ENCODE measurements at regions not wholly inside any gene's neighbourhood (a gene's known extent, or its start where the extent isn't known, plus 50 kb on each side); places are given as distances from the start of the nearest gene placed in this dataset.

- ChIA-PET CTCF (no interaction called here), POLR2A (no interaction called here)
- no peak overlapping the region for H3K27ac ChIP-seq (ENCODE audit: insufficient read depth in 1 of 2, low read depth in 1 of 2, low read length in 2 of 2, poor library complexity in 1 of 2, severe bottlenecking in 2 of 2)
- H3K4me1 ChIP-seq (ENCODE audit: control extremely low read depth in 1 of 4, control insufficient read depth in 4 of 4, insufficient read depth in 4 of 4, low read length in 3 of 4), result no peaks in the 10 kb centered on the region
- no peak for DNase-seq
- H3K4me3 ChIP-seq (ENCODE audit: control insufficient read depth in 1 of 7, extremely low read depth in 1 of 7, insufficient read depth in 4 of 7, low read depth in 2 of 7, low read length in 6 of 7), result no peak overlapping the region
- 100% methylated on average over 1 of the region's 1 CpG for WGBS (ENCODE audit: insufficient coverage)
- no peaks in the 10 kb centered on the region for H3K36me3 ChIP-seq (ENCODE audit: control insufficient read depth in 4 of 4, insufficient read depth in 4 of 4, low read length in 3 of 4)
- peaks cover 0 to 8% (median 0%) of the 10 kb centered on the region in 5 experiments for H3K9me3 ChIP-seq (ENCODE audit: control extremely low read depth in 1 of 5, control insufficient read depth in 4 of 5, insufficient read depth in 2 of 5, low read depth in 1 of 5, low read length in 4 of 5)
- H3K27me3 ChIP-seq (replicated peaks in 2 of 5; ENCODE audit: control insufficient read depth in 4 of 5, insufficient read depth in 5 of 5, low read length in 4 of 5), result no peaks in the 10 kb centered on the region
These were observed 424.3 kb downstream of the GRXCR1 start for GRCh38 chr4:43316813-43317212.

GRCh38 chr4:43325220-43325967 is 432.9 kb downstream of the GRXCR1 start:
- Histone ChIP-seq H3K9me3 (ENCODE audit: control extremely low read depth in 1 of 5, control insufficient read depth in 4 of 5, insufficient read depth in 2 of 5, low read depth in 1 of 5, low read length in 4 of 5) (no peaks in the 10 kb centered on the region), H3K4me3 (ENCODE audit: control insufficient read depth in 1 of 7, extremely low read depth in 1 of 7, insufficient read depth in 4 of 7, low read depth in 2 of 7, low read length in 6 of 7) (peak overlapping the region in 2 of 7 experiments; percentile 37 to 49), H3K27me3 (replicated peaks in 2 of 5; ENCODE audit: control insufficient read depth in 4 of 5, insufficient read depth in 5 of 5, low read length in 4 of 5) (no peaks in the 10 kb centered on the region), H3K4me1 (ENCODE audit: control extremely low read depth in 1 of 4, control insufficient read depth in 4 of 4, insufficient read depth in 4 of 4, low read length in 3 of 4) (peaks cover 0 to 12% (median 2%) of the 10 kb centered on the region in 4 experiments), H3K36me3 (ENCODE audit: control insufficient read depth in 4 of 4, insufficient read depth in 4 of 4, low read length in 3 of 4) (no peaks in the 10 kb centered on the region), H3K27ac (ENCODE audit: insufficient read depth in 1 of 2, low read depth in 1 of 2, low read length in 2 of 2, poor library complexity in 1 of 2, severe bottlenecking in 2 of 2) (no peak overlapping the region)
- peak; percentile 3 to 72 (median 69) for DNase-seq
- ChIA-PET POLR2A (no interaction called here), CTCF (interaction anchor here (0.7 kb wide), 1 partner anchor 9 kb away, joined by 3 read pairs; no protein-coding TSS in a partner anchor)
- WGBS (ENCODE audit: insufficient coverage), result 17% methylated on average over 3 of the region's 4 CpGs

- Histone ChIP-seq H3K4me3 (ENCODE audit: control insufficient read depth in 1 of 7, extremely low read depth in 1 of 7, insufficient read depth in 4 of 7, low read depth in 2 of 7, low read length in 6 of 7) (no peak overlapping the region), H3K4me1 (ENCODE audit: control extremely low read depth in 1 of 4, control insufficient read depth in 4 of 4, insufficient read depth in 4 of 4, low read length in 3 of 4) (peaks cover 0 to 6% (median 1%) of the 10 kb centered on the region in 4 experiments), H3K9me3 (ENCODE audit: control extremely low read depth in 1 of 5, control insufficient read depth in 4 of 5, insufficient read depth in 2 of 5, low read depth in 1 of 5, low read length in 4 of 5) (no peaks in the 10 kb centered on the region), H3K36me3 (ENCODE audit: control insufficient read depth in 4 of 4, insufficient read depth in 4 of 4, low read length in 3 of 4) (no peaks in the 10 kb centered on the region), H3K27ac (ENCODE audit: insufficient read depth in 1 of 2, low read depth in 1 of 2, low read length in 2 of 2, poor library complexity in 1 of 2, severe bottlenecking in 2 of 2) (no peak overlapping the region), H3K27me3 (replicated peaks in 2 of 5; ENCODE audit: control insufficient read depth in 4 of 5, insufficient read depth in 5 of 5, low read length in 4 of 5) (no peaks in the 10 kb centered on the region)
- WGBS (ENCODE audit: insufficient coverage), result no CpG with 5 or more reads among the region's 1 CpG
- no peak for DNase-seq
- CTCF ChIA-PET, result no interaction called here
- POLR2A ChIA-PET, result no interaction called here
These were observed 437.8 kb downstream of the GRXCR1 start for GRCh38 chr4:43330288-43330687.

- no peak overlapping the region for H3K4me3 ChIP-seq (ENCODE audit: control insufficient read depth in 1 of 7, extremely low read depth in 1 of 7, insufficient read depth in 4 of 7, low read depth in 2 of 7, low read length in 6 of 7)
- ChIA-PET POLR2A (no interaction called here), CTCF (no interaction called here)
- H3K4me1 ChIP-seq (ENCODE audit: control extremely low read depth in 1 of 4, control insufficient read depth in 4 of 4, insufficient read depth in 4 of 4, low read length in 3 of 4), result no peaks in the 10 kb centered on the region
- no peaks in the 10 kb centered on the region for H3K9me3 ChIP-seq (ENCODE audit: control extremely low read depth in 1 of 5, control insufficient read depth in 4 of 5, insufficient read depth in 2 of 5, low read depth in 1 of 5, low read length in 4 of 5)
- 88% methylated on average over 1 of the region's 1 CpG for WGBS (ENCODE audit: insufficient coverage)
- no peaks in the 10 kb centered on the region for H3K27me3 ChIP-seq (replicated peaks in 2 of 5; ENCODE audit: control insufficient read depth in 4 of 5, insufficient read depth in 5 of 5, low read length in 4 of 5)
- no peaks in the 10 kb centered on the region for H3K36me3 ChIP-seq (ENCODE audit: control insufficient read depth in 4 of 4, insufficient read depth in 4 of 4, low read length in 3 of 4)
- no peak for DNase-seq
- no peak overlapping the region for H3K27ac ChIP-seq (ENCODE audit: insufficient read depth in 1 of 2, low read depth in 1 of 2, low read length in 2 of 2, poor library complexity in 1 of 2, severe bottlenecking in 2 of 2)
These were observed 438.9 kb downstream of the GRXCR1 start for GRCh38 chr4:43331226-43332051.

GRCh38 chr4:43332052-43332425 is 439.5 kb downstream of the GRXCR1 start:
- H3K36me3 ChIP-seq (ENCODE audit: control insufficient read depth in 4 of 4, insufficient read depth in 4 of 4, low read length in 3 of 4), result no peaks in the 10 kb centered on the region
- no peaks in the 10 kb centered on the region for H3K4me1 ChIP-seq (ENCODE audit: control extremely low read depth in 1 of 4, control insufficient read depth in 4 of 4, insufficient read depth in 4 of 4, low read length in 3 of 4)
- H3K4me3 ChIP-seq (ENCODE audit: control insufficient read depth in 1 of 7, extremely low read depth in 1 of 7, insufficient read depth in 4 of 7, low read depth in 2 of 7, low read length in 6 of 7), result no peak overlapping the region
- ChIA-PET POLR2A (no interaction called here), CTCF (no interaction called here)
- no peak overlapping the region for H3K27ac ChIP-seq (ENCODE audit: insufficient read depth in 1 of 2, low read depth in 1 of 2, low read length in 2 of 2, poor library complexity in 1 of 2, severe bottlenecking in 2 of 2)
- no peaks in the 10 kb centered on the region for H3K9me3 ChIP-seq (ENCODE audit: control extremely low read depth in 1 of 5, control insufficient read depth in 4 of 5, insufficient read depth in 2 of 5, low read depth in 1 of 5, low read length in 4 of 5)
- DNase-seq, result no peak
- H3K27me3 ChIP-seq (replicated peaks in 2 of 5; ENCODE audit: control insufficient read depth in 4 of 5, insufficient read depth in 5 of 5, low read length in 4 of 5), result no peaks in the 10 kb centered on the region

- Histone ChIP-seq H3K9me3 (ENCODE audit: control extremely low read depth in 1 of 5, control insufficient read depth in 4 of 5, insufficient read depth in 2 of 5, low read depth in 1 of 5, low read length in 4 of 5) (no peaks in the 10 kb centered on the region), H3K27me3 (replicated peaks in 2 of 5; ENCODE audit: control insufficient read depth in 4 of 5, insufficient read depth in 5 of 5, low read length in 4 of 5) (no peaks in the 10 kb centered on the region), H3K27ac (ENCODE audit: insufficient read depth in 1 of 2, low read depth in 1 of 2, low read length in 2 of 2, poor library complexity in 1 of 2, severe bottlenecking in 2 of 2) (no peak overlapping the region), H3K36me3 (ENCODE audit: control insufficient read depth in 4 of 4, insufficient read depth in 4 of 4, low read length in 3 of 4) (no peaks in the 10 kb centered on the region), H3K4me1 (ENCODE audit: control extremely low read depth in 1 of 4, control insufficient read depth in 4 of 4, insufficient read depth in 4 of 4, low read length in 3 of 4) (no peaks in the 10 kb centered on the region), H3K4me3 (ENCODE audit: control insufficient read depth in 1 of 7, extremely low read depth in 1 of 7, insufficient read depth in 4 of 7, low read depth in 2 of 7, low read length in 6 of 7) (no peak overlapping the region)
- DNase-seq, result no peak
- CTCF ChIA-PET, result no interaction called here
- POLR2A ChIA-PET, result no interaction called here
These were observed 445.2 kb downstream of the GRXCR1 start for GRCh38 chr4:43337707-43338106.

GRCh38 chr4:43339435-43339834 is 446.9 kb downstream of the GRXCR1 start:
- no peaks in the 10 kb centered on the region for H3K4me1 ChIP-seq (ENCODE audit: control extremely low read depth in 1 of 4, control insufficient read depth in 4 of 4, insufficient read depth in 4 of 4, low read length in 3 of 4)
- no peak overlapping the region for H3K27ac ChIP-seq (ENCODE audit: insufficient read depth in 1 of 2, low read depth in 1 of 2, low read length in 2 of 2, poor library complexity in 1 of 2, severe bottlenecking in 2 of 2)
- no peak for DNase-seq
- H3K9me3 ChIP-seq (ENCODE audit: control extremely low read depth in 1 of 5, control insufficient read depth in 4 of 5, insufficient read depth in 2 of 5, low read depth in 1 of 5, low read length in 4 of 5), result no peaks in the 10 kb centered on the region
- no peak overlapping the region for H3K4me3 ChIP-seq (ENCODE audit: control insufficient read depth in 1 of 7, extremely low read depth in 1 of 7, insufficient read depth in 4 of 7, low read depth in 2 of 7, low read length in 6 of 7)
- ChIA-PET CTCF (interaction anchor here (1.2 kb wide), 1 partner anchor 13 kb away, joined by 3 read pairs; no protein-coding TSS in a partner anchor), POLR2A (no interaction called here)
- H3K36me3 ChIP-seq (ENCODE audit: control insufficient read depth in 4 of 4, insufficient read depth in 4 of 4, low read length in 3 of 4), result no peaks in the 10 kb centered on the region
- no peaks in the 10 kb centered on the region for H3K27me3 ChIP-seq (replicated peaks in 2 of 5; ENCODE audit: control insufficient read depth in 4 of 5, insufficient read depth in 5 of 5, low read length in 4 of 5)
